ENCODE measurements at regions not wholly inside any gene's neighbourhood (a gene's known extent, or its start where the extent isn't known, plus 50 kb on each side); places are given as distances from the start of the nearest gene placed in this dataset.

DNA sequence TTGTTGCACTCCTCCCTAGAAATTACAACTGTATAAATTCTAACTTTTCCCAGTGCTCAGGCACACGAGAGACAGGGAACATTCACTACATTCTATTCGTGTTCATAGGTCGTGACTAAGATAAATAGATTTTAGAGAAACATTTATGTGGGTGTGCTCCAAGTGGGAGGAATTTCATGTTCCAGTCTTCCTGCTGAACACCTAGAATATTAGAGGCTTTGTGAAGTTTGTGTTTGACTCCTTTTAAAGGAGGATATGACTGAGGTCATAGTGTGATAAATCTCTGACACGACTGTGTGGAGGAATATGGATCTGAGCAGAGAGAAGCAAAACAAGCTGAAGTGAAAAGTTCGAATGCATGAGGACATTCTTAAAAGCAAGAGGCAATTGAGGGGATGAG lies 355.3 kb downstream of the ZSWIM6 start:
- no peak for TF ChIP-seq POLR2AphosphoS5 (IDR thresholded peaks at IDR 0.05; ENCODE audit: insufficient read depth in 1 of 2, low read depth in 1 of 2)
- TF ChIP-seq, protein P1, sequence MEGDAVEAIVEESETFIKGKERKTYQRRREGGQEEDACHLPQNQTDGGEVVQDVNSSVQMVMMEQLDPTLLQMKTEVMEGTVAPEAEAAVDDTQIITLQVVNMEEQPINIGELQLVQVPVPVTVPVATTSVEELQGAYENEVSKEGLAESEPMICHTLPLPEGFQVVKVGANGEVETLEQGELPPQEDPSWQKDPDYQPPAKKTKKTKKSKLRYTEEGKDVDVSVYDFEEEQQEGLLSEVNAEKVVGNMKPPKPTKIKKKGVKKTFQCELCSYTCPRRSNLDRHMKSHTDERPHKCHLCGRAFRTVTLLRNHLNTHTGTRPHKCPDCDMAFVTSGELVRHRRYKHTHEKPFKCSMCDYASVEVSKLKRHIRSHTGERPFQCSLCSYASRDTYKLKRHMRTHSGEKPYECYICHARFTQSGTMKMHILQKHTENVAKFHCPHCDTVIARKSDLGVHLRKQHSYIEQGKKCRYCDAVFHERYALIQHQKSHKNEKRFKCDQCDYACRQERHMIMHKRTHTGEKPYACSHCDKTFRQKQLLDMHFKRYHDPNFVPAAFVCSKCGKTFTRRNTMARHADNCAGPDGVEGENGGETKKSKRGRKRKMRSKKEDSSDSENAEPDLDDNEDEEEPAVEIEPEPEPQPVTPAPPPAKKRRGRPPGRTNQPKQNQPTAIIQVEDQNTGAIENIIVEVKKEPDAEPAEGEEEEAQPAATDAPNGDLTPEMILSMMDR (IDR thresholded peaks at IDR 0.05), result no peak

Measured in vagina (tissue), 2 donors.